ENCODE measurements at regions not wholly inside any gene's neighbourhood (a gene's known extent, or its start where the extent isn't known, plus 50 kb on each side); places are given as distances from the start of the nearest gene placed in this dataset.

- Histone ChIP-seq H3K27me3 (ENCODE audit: insufficient read depth) (no peaks in the 10 kb centered on the region), H3F3A (replicated peaks; ENCODE audit: insufficient read depth) (no peaks in the 10 kb centered on the region), H3K4me1 (ENCODE audit: control insufficient read depth in 1 of 2, insufficient read depth in 2 of 2, low read depth in 1 of 2, low read length in 1 of 2) (no peaks in the 10 kb centered on the region; a peak in 1 of 4 replicates), H4K20me1 (ENCODE audit: insufficient read depth) (no peaks in the 10 kb centered on the region), H3K4me3 (ENCODE audit: low read depth in 2 of 2, low read length in 1 of 2) (no peak overlapping the region), H3K27ac (ENCODE audit: low read depth in 2 of 2, low read length in 1 of 2) (no peak overlapping the region), H3K9me2 (no peaks in the 10 kb centered on the region), H3K9me3 (no peaks in the 10 kb centered on the region), H3K79me2 (ENCODE audit: insufficient read depth) (no peaks in the 10 kb centered on the region), H3K36me3 (replicated peaks in 1 of 2; ENCODE audit: control insufficient read depth in 1 of 2, insufficient read depth in 2 of 2, low read length in 1 of 2) (no peaks in the 10 kb centered on the region), H3K4me2 (no peak overlapping the region), H2AFZ (ENCODE audit: low read depth) (no peak overlapping the region), H3K9ac (no peak overlapping the region)
- ChIA-PET POLR2A (no interaction called here), CTCF (interaction anchor here (0.6 to 1.6 kb wide), 3 partner anchors 77 to 280 kb away, joined by 3 to 4 read pairs (median 3); no protein-coding TSS in a partner anchor)
- TF ChIP-seq TEAD4 (IDR thresholded peaks at IDR 0.05; ENCODE audit: borderline replicate concordance, insufficient read depth) (no peak), FOXJ3 (CRISPR knock-in tag; IDR thresholded peaks at IDR 0.05) (no peak), TCF12 (IDR thresholded peaks at IDR 0.05) (no peak), POLR2AphosphoS5 (IDR thresholded peaks at IDR 0.05; ENCODE audit: low read depth, low read length) (no peak), IRF3 (IDR thresholded peaks at IDR 0.05; ENCODE audit: low read depth, low read length) (no peak), NFIC (IDR thresholded peaks at IDR 0.05; ENCODE audit: borderline replicate concordance) (no peak), RAD21 (IDR thresholded peaks at IDR 0.05; ENCODE audit: low read length) (no peak), SMC3 (IDR thresholded peaks at IDR 0.05; ENCODE audit: low read depth, low read length) (no peak), FOSL2 (IDR thresholded peaks at IDR 0.05; ENCODE audit: borderline replicate concordance, low read depth) (no peak), USF1 (IDR thresholded peaks at IDR 0.05; ENCODE audit: borderline replicate concordance, low read depth) (no peak), MEF2A (IDR thresholded peaks at IDR 0.05; ENCODE audit: borderline replicate concordance, low read depth) (no peak), MXI1 (IDR thresholded peaks at IDR 0.05; ENCODE audit: low read depth, low read length) (no peak)
- DNase-seq, result no peak
- WGBS (ENCODE audit: low lambda C conversion rate), result 76% methylated on average over 5 of the region's 5 CpGs
Measured at GRCh38 chr10:113283189-113283588, 269.7 kb upstream of the HABP2 start.

GRCh38 chr10:113284635-113285034 lies 268.2 kb upstream of the HABP2 start:
- no peak overlapping the region for H3K4me3 ChIP-seq (ENCODE audit: low read depth in 2 of 2, low read length in 1 of 2)
- no peaks in the 10 kb centered on the region for H3K27me3 ChIP-seq (ENCODE audit: insufficient read depth)
- CTCF ChIA-PET, result interaction anchor here (0.6 to 1.2 kb wide), 3 partner anchors 11 to 45 kb away, joined by 4 read pairs; no protein-coding TSS in a partner anchor
- no peaks in the 10 kb centered on the region for H3K36me3 ChIP-seq (replicated peaks in 1 of 2; ENCODE audit: control insufficient read depth in 1 of 2, insufficient read depth in 2 of 2, low read length in 1 of 2)
- POLR2A ChIA-PET, result no interaction called here
- H2AFZ ChIP-seq (ENCODE audit: low read depth), result no peak overlapping the region
- no peak for DNase-seq
- H3K9me3 ChIP-seq, result no peaks in the 10 kb centered on the region
- H3K4me1 ChIP-seq (ENCODE audit: control insufficient read depth in 1 of 2, insufficient read depth in 2 of 2, low read depth in 1 of 2, low read length in 1 of 2), result no peaks in the 10 kb centered on the region; a peak in 1 of 4 replicates
- H3K27ac ChIP-seq (ENCODE audit: low read depth in 2 of 2, low read length in 1 of 2), result no peak overlapping the region
- no peak overlapping the region for H3K4me2 ChIP-seq
- no peaks in the 10 kb centered on the region for H3F3A ChIP-seq (replicated peaks; ENCODE audit: insufficient read depth)
- H3K9ac ChIP-seq, result no peak overlapping the region
- 79% methylated on average over 4 of the region's 4 CpGs for WGBS (ENCODE audit: low lambda C conversion rate)
- no peaks in the 10 kb centered on the region for H3K79me2 ChIP-seq (ENCODE audit: insufficient read depth)
- H4K20me1 ChIP-seq (ENCODE audit: insufficient read depth), result no peaks in the 10 kb centered on the region
- H3K9me2 ChIP-seq, result no peaks in the 10 kb centered on the region
- TF ChIP-seq USF1 (IDR thresholded peaks at IDR 0.05; ENCODE audit: borderline replicate concordance, low read depth), result no peak
- TF ChIP-seq TEAD4 (IDR thresholded peaks at IDR 0.05; ENCODE audit: borderline replicate concordance, insufficient read depth), result no peak
- TF ChIP-seq FOXJ3 (CRISPR knock-in tag; IDR thresholded peaks at IDR 0.05), result no peak
- TF ChIP-seq IRF3 (IDR thresholded peaks at IDR 0.05; ENCODE audit: low read depth, low read length), result no peak
- no peak for TF ChIP-seq NFIC (IDR thresholded peaks at IDR 0.05; ENCODE audit: borderline replicate concordance)
- no peak for TF ChIP-seq ELF1 (IDR thresholded peaks at IDR 0.05)
- no peak for TF ChIP-seq CTCF (IDR thresholded peaks at IDR 0.05)
- TF ChIP-seq RAD21 (IDR thresholded peaks at IDR 0.05; ENCODE audit: low read length), result no peak
- no peak for TF ChIP-seq FOXM1 (IDR thresholded peaks at IDR 0.05; ENCODE audit: low read depth)
- no peak for TF ChIP-seq TCF12 (IDR thresholded peaks at IDR 0.05)
- no peak for TF ChIP-seq GABPA (IDR thresholded peaks at IDR 0.05; ENCODE audit: low read depth)
- TF ChIP-seq RFX5 (IDR thresholded peaks at IDR 0.05; ENCODE audit: low read length), result no peak
- TF ChIP-seq EP300 (IDR thresholded peaks at IDR 0.05; ENCODE audit: borderline replicate concordance in 1 of 2, low read depth in 1 of 2, low read length in 1 of 2), result no peak
- no peak for TF ChIP-seq USF2 (IDR thresholded peaks at IDR 0.05; ENCODE audit: borderline replicate concordance, low read depth, low read length)
- TF ChIP-seq CHD2 (IDR thresholded peaks at IDR 0.05; ENCODE audit: low read length, partially characterized antibody), result no peak
- no peak for TF ChIP-seq SIN3A (IDR thresholded peaks at IDR 0.05; ENCODE audit: borderline replicate concordance, low read depth, low read length)
- no peak for TF ChIP-seq TAF1 (IDR thresholded peaks at IDR 0.05; ENCODE audit: borderline replicate concordance, low read depth, low read length)
